RKO (cell line): ENCODE measurements at regions not wholly inside any gene's neighbourhood (a gene's known extent, or its start where the extent isn't known, plus 50 kb on each side); places are given as distances from the start of the nearest gene placed in this dataset.
"Not testable (repeated sequence)": the region's sequence is repeated elsewhere in the genome, so short reads cannot be mapped to it uniquely, and the experiment has no call there.

Experiments
- DNase-seq: peaks from one replicate; pipeline ENCODE4 v3.0.0-alpha.2; 2016; ENCODE audit warnings: low spot score

DNA sequence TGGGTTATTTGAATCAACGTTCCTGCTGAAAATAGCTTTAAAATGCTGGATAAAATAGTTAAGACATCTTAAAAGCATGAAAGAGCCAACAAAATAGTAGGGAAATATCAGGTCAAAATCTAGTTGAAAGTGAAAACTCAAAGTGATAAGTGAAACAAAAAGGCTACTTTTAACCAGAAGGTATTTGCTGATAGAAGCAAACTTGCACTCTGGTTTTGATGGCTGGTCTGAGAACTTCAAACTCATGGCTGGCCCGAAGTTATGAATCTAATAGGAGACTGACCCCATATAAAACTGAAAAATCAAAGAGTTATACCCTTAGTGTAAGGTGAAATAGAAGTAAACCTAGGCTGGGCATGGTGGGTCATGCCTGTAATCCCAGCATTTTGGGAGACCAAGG is 66.3 kb upstream of the HOXC13 start:
- no peak for DNase-seq

DNA sequence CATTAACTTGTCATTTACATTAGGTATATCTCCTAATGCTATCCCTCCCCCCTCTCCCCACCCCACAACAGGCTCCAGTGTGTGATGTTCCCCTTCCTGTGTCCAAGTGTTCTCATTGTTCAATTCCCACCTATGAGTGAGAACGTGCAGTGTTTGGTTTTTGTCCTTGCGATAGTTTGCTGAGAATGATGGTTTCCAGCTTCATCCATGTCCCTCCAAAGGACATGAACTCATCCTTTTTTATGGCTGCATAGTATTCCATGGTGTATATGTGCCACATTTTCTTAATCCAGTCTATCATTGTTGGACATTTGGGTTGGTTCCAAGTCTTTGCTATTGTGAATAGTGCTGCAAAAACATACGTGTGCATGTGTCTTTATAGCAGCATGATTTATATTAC is 60.7 kb upstream of the HOXC13 start:
- DNase-seq, result not testable (repeated sequence)

DNA sequence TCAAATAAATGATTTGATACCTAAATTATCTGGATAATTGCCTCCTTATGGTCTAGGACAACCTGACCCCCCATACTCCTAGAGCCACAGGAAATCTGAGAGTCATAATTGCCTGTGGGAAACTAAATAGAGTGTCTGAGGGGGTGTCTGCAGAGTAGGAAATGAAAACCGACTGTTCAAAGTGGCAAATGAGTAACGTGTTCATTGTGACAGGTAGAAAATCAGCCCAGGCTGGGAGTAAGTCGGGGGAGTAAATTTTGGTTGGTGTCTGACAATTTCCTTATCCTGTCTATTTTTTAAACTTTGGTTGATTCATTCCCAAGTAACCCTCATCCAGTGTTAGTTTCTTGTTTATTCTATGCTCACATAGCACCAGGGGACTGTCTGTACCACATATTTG is 51.6 kb upstream of the HOXC13 start:
- DNase-seq, result no peak

DNA sequence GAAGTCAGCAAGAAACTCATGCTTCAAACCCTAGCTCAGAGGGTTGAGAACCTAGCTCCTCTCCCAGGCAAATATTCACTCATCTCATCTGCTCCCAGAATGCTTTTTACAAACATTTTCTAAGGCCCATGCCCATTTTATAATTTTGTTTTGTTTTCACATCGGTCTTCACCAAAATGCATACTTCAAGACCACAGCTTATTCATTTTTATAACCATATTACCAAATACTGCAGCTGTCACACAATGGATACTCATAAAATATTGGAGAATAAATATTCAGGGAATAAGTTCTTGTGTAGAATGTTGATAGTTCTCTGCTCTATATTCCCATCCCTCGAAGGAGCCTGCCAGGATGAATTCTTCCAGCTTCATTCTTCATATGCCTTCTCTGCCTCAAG is 50.8 kb upstream of the HOXC13 start:
- no peak for DNase-seq
